IPS-NIHi7 (cell line): ENCODE measurements at regions not wholly inside any gene's neighbourhood (a gene's known extent, or its start where the extent isn't known, plus 50 kb on each side); places are given as distances from the start of the nearest gene placed in this dataset.

Source experiments
- DNase-seq: peaks from one replicate; pipeline ENCODE4 v3.0.0; 2012; ENCODE audit warnings: mixed read lengths; ENCODE audit errors: extremely low spot score

DNA sequence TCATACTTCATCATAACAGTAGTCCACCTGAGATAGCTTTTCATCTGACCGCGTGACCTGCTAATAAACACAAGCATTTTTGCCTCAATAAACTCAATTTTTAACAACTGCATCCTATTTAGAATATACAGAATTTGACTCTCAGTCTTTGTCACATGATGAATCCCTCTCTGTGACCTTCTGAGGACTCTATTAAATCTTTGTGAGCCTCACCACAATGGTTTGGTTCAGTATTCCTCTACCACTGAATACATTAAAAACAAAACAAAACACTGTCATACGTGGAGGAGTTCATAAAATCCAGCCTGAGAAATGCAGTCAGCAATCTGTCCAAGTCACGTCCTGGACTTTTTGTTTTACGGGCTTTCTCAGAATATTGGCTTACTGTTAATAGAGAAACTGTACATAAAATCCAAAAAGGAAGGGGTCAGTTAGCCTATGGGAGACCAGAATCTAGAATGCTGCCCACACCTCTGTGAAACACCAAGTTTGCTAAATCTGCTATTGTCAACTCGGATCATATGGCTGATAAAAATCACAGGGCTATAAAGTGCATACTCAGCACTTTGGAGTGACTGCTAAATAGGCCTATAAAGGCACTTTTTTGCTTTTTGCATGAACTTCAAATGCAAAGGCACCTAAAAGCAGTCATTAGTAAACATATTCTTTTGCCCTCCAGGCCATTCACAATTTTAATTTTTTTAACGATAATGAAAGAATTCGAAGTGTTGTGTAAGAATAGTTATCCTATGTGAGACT lies 190.3 kb upstream of the HDDC2 start:
- DNase-seq, result no peak

DNA sequence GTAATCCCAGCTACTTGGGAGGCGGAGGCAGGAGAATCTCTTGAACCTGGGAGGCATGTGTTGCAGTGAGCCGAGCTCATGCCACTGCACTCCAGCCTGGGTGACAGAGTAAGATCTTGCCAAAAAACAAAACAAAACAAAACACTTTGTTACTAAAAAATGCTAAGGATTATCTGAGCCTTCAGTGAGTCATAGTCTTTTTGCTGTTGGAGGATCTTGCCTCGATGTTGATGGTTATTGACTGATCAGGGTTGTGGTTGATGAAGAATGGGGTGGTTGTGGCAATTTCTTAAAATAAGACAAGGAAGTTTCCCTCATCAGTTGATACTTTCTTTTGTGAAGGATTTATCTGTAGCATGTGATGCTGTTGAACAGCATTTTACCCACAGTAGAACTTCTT lies 196.8 kb upstream of the HDDC2 start:
- DNase-seq, result no peak

DNA sequence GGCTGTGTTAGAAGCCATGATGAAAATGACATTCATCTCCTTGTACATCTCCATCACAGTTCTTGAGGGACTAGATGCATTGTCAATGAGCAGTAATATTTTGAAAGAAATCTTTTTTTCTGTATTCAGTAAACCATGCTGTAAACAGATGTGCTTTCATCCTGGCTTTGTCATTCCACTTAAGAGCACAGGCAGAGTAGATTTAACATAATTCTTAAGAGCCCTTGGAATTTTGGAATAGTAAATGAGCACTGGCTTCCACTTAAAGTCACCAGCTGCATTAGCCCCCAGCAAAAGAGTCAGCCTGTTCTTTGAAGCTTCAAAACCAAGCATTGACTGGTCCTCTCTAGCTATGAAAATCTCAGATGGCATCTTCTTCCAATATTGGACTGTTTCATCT lies 197.8 kb upstream of the HDDC2 start:
- no peak for DNase-seq

DNA sequence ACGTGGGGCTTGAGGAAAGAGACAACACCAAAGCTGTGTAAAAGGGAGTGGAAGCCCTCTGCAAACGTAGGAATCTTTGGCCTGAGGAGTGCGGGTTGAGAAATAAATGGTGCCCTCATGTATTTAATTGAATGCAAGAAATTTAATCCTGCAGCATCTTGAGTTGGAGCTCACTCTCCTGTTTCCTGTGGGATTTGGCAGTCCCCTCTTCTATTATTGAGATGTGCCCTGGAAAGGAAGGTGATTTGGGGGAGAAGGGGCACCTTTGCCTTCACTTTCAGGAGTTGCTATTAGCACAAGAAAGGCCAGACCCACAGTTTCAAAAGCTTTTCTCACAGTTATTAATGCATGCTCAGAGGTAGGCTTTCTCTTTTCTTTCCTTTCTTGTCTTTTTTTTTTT lies 201.4 kb upstream of the HDDC2 start:
- no peak for DNase-seq

DNA sequence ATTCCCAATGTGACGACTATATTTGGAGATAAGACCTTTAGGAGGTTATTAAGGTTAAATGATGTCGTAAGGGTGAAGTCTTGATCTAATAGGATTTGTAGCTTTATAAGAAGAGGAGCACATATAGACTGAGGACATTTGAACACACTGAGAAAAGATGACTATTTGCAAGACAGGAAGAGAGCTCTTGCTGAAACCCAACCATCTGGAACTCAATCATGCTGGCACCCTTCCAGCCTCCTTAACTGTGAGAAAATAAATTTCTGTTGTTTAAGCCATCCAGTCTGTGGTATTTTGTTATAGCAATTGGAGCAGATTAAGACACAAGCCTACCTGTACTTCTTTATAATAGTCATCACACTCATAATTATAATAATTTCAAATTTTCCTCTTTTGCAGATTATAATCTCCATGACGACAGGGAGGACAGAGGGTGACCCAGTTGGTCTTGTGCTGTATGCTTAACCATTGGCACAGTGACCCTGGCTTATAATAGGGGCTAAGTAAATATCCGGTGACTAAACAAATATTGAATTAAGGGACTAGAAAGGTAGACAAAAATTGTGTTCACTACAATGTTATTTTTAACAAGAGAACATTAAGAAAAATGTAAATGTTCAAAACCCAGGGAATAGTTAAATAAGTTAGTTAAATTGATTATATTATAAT lies 206.4 kb upstream of the HDDC2 start:
- DNase-seq, result no peak

DNA sequence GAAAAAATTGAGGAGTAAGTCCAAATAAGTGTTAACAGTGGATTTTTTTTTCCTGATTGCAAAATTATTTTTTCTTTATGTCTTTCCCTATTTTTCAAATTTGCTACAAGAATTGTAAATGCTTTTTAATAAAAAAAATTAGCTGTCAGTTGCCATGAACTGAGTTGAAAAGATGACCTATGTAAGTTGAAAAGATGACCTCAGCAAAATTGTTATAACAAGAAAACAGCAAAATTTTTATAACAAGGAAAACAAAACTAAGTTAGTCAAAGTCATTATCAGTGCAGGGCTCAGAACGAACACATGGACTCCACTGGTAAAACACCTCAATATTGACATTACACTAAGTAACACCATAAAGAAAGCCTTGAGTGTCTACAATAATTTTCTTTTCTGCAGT lies 207.0 kb upstream of the HDDC2 start:
- DNase-seq, result no peak

DNA sequence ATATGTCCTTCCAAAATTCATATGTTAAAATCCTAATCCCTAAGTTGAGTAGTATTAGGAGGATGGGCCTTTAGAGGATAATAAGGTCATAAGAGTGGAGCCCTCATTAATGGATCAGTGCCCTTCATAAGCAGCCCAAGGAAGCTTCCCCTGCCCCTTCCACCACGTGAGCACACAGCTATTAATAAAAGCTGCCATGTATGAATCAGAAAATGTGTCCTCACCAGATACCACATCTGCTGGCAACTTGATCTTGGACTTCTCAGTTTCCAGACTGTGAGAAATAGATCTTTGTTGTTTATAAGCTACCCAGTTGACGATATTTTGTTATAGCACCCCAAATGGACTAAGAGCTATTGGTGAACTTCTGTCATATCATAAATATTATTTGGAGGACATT lies 207.7 kb upstream of the HDDC2 start:
- DNase-seq, result no peak

DNA sequence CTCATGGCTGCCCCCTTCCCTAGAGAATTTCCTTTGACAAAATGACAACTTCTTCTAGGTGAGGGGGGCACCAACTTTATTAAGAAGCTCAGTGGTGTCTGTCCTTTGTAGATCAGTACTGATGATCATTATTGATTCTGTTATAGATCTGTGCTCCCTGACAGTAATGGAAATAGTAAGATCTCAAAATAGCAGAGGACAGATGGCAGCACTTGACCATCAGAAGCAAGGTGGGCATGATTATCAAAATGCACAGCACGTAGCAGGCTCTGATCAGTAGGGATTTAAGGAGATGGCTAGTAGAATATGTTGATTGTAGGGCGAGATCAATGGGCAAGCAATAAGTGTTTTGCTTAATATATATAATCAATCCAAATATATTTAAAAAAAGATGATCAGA lies 208.6 kb upstream of the HDDC2 start:
- DNase-seq, result no peak

DNA sequence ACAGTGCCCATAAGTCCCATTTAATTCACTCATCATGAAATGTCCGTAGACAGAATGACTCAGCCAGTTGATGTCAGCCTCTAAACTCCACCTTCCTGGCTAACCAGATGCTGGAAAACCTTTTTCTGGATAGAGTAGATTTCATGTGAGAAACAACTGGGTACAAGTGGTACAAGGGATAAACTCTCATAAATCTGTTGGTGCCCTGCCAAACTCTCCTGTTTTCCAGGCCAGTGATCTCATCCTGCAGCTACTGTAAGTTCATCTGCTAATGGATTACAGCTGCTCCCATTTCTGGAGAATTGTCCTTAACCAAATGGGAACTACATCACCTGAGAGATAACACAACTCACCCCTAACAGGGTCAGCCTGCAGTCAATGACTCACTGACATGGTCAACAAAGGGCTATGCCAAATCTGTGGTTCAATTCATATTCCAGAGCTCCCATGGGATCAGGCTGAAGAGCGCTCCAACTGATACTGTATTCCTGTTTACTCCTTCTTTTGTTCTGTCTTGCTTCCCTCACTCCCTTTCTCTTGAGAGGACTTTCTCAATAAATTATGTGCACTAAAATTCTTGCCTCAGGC lies 210.1 kb upstream of the HDDC2 start:
- DNase-seq, result no peak

DNA sequence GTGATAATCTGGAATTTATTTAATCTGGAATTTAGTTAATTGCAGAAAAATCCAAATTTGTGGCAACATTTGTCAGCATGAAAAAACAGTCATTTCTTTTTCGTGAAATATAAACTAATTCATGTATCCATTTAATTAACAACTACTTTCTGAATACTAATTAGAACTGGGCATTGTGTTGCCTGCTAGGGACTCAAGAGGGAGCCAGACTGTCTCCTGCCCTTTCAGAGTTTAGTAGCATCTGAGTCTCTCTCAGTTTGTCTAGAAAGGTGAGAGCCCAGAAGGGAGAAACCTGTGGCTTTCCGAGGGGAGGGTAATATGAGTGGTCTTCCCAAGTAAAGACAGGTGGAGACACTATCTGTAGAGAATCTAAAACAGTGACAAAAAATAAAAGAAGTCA lies 210.9 kb upstream of the HDDC2 start:
- peak; percentile 65 for DNase-seq

DNA sequence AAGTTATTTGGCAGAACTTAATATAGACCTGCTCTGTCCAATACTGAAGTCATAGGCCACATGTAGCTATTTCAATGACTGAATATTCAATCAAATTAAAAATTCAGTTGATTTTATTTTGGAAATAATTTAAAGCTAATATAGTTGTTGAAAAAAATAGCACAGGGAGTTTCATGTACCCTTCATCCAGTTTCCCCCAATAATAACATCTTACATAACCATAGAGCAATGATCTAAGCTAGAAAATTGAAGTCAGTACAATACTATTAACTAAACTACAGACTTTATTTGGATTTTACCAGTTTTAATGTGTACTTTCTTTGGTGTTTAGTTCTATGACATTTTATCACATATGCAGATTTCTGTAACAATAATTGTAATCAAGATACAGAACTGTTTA lies 212.2 kb upstream of the HDDC2 start:
- DNase-seq, result no peak

DNA sequence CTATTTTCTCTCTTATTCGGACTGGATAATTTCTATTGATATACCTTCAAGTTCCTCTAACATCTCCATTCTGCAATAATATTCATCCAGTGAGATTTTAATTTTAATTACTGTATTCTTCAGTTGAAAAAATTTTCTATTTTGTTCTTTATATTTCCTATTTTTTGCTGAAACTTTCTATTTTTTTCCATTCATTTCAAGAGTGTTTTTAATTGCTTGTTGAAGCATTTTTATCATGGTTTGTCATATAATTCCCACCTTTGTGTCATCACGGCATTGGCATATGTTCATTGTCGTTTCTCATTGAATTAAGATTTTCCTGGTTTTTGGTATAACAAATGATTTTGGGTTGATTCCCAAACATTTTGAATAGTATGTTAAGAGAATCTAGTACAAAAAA lies 214.9 kb upstream of the HDDC2 start:
- no peak for DNase-seq

DNA sequence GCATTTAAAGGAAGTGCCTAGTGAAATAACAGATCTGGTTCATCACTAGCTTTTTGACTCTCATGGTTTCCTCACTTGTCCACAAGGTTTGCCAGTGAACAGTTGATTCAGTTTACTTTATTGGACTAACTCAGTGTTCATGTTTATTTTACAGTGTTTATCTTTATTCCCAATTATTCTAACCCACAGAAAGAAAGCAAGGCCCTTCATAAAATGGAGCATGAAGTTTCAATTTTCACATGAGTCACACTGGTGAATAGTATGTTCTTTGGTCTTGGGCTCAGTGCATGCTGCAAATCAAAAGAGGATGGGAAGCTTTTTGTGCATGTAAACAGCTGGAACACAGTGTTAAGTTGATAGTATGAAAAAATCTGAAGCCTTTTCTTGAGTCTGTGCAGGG lies 217.6 kb upstream of the HDDC2 start:
- no peak for DNase-seq

DNA sequence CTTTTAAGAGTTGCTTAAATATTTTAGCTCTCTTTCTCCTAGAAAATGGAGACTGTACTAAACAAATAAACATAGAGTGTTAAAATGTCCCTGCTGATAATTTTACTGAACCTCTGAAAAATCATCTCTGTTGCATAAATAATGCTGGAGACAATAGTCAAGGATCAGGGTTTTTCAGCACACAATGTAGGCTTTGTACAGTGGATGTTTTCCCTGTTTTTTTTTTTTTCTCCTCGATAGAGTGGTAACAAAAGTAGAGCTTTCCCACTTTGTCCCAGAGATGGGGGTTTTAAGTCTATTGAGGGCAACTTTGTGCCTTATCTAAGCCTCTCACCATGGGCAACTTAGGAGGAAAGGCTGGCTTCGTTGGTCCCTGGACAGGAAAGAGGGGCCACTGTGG lies 222.6 kb upstream of the HDDC2 start:
- DNase-seq, result no peak

DNA sequence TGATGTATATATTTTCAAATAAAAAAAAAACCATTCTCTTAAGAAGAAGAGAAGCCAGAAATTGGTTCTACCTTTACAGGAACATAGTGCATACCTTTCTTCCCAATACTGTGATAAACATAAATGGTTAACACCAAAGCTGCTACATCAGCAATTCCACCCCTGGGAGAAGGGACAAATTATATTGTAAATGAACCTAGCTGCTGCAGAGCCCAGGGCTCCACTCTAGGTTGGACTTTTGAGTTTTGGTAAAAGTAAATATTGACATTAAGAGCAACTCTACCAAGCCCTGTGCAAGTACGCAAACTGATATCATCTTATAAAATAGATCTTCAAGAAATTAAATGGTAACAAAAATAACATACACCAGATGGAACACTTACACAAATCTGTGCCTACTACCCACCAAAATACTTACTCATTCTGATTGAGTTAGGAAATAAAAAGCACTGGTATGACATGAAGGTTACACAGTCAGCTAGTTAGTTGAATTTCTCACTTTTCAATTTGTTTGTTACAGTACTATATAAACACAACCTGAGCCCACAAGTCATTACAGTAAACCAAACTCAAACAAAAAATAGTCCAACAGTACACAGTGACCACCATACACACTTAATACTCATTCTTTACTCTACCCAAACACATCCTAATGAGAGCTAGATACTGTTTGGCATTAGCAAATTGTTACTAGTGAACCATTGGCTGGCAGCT lies 223.3 kb upstream of the HEY2 start:
- DNase-seq, result no peak

DNA sequence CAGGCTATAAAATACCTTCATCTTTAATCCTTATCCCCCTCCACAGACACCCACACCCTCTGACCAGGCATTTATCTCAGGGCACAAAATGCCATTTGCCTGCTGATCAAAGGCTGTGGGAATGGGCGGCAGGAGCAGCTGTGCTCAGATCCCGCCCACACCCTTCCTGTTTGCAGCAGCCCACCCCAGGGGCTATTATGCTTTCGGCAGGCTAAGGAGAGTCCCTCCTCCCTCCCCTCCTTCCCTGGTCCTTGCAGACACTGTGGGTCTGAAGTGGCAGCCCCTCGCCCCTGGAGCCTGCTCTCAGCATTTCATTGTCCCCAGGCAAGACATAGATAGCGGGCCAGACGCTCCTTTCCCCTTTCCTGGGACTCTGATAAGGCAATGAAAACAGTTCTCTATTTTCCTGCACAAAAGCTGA lies 220.8 kb upstream of the HEY2 start:
- peak; percentile 90 for DNase-seq

DNA sequence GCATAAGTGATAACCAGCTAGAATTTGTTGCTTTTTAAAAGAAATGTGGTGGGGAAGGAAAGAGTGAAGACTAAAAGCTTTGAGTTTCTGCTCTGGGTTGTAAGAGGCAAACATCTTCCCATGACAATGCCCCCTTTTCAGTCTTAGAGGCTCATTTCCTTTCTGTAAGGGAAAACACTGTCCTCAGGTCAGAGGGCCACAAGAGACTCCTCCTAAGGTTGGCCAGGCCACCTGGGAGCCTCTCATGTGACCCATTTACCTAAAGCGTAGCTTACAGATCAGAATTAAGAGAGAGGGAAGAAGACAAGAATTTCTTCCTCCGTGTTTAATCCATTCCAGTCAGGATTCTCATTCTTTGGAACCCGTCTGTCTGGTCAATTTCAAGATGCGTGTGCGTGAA lies 220.4 kb upstream of the HEY2 start:
- peak; percentile 24 for DNase-seq

DNA sequence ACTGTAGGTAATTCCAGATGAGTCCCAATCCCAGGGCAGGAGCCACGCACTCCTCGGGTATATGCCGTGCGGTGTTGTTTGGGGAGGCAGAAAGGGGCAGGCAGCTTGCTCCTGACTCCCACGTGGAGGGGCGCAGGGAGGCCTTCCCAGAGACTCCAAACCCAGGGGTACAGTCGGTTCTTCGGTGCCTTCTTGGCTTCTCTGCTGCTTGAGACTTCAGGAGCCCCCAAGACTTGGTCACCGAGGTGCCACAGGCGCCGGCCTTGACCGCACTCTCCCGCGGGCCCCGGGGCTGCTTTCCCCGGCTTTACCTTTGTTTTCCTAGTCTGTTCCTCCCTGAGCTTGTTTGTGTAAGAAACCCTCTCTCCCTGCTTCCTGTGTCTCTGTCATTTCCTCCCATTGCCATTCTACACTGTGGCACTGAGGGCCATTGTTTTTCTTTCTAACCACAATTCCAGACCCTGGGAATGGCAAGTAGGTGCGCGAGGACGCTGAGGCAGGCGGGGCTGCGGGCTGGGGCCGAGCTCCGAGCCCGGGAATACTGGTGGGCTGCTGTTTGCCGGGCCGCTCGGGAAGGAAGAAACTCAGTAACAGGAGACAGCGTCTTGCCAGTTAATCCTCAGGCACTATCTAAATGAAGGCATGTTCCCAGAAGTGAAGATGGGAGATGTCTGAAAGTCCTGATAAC lies 215.6 kb upstream of the HEY2 start:
- DNase-seq, result peak; percentile 61

DNA sequence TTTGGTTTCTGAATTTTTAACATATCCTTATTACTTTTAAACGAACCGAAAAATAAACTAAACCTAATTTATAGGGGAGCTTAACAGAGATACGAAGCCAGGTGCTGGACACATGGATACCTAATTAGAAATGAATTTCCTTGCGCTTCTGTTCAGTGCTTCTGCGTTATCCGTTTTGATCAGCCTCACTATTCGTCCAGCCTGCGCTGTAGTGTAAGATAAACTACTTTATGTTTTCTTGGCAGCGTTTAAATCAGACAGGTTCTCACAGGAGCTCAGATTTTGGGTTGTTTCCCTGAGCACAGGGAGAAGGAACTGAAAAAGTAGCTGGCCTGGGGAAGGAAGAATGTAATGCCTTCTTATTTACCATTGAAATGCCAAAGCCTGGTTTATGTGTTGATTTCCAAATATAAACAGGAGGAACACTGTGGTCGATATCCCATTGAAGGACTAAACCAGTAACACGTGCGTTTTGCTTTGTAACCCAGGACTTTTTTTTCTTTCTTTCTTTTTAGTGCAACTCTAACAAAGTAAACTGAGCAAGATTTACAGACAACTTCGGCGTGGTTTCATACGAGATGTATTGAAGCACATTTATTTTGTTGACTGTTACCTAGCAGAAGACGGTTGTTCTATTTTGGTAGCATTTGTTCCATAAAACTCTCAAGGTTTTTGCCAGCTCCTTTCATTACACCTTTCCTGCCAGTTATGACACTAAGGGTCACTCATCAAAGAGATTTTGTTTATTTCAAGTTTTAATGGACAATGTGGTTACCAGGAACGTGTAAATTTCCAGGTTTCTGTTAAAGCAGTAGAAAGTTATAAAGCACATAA lies 214.8 kb upstream of the HEY2 start:
- no peak for DNase-seq

DNA sequence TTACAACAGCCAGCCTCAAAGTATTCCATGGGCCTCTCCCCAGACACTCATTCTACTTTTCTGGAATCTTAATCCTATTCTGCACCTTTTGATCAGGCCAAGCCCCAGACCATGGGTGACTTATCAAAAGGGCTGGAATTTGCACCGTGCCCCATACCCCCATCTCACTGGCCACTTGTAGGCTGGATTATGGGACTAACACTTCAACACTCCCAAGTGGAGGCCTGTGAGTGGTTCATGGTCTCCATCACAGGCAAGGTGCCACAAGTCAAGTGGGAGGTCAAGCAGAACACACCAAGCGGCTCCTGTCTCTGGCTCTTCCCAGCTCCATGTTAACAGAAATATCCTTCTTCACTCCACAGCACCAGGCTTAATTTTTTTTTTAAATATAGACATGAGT lies 212.3 kb upstream of the HEY2 start:
- DNase-seq, result no peak

DNA sequence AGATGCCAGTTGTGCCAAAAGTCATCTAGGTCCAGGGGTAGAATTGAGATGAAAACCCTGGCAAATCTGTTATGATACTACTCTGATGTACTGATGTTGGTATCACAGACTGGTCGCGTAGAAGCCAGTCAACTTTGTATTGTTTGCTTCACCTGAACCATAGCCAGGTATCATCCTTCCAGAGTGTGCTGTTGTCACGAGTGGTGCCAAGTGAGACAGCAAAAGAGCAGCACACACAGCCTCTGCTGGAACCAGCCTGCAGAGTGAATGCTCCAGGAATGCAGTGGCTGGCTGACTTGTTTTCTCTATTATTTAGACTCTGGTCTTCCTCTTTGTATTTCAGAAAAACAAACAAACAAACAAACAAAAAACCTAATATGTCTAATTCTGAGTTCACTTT lies 209.5 kb upstream of the HEY2 start:
- no peak for DNase-seq
